ENCODE measurements at regions not wholly inside any gene's neighbourhood (a gene's known extent, or its start where the extent isn't known, plus 50 kb on each side); places are given as distances from the start of the nearest gene placed in this dataset.

DNA sequence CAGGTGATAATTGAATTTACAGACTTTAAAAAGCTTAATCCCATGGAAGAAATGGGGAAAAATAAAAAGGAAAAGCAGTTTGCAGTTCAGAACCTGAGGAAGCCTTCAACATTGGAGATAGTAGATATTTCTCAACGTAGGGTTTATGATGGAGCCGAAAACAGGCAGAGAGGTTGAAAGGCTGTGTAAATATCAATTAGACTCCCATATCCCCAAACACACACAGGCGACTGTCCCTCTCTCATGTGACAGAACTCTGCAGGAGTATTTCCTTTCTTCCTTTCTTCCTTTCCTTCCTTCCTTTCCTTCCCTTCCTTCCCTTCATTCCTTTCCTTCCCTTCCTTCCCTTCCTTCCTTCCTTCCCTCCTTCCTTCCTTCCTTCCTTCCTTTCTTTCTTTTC, 406.5 kb downstream of the LPIN1 start:
- FAIRE-seq (no peak), DNase-seq (ENCODE audit: low spot score in 2 of 2) (no peak)

DNA sequence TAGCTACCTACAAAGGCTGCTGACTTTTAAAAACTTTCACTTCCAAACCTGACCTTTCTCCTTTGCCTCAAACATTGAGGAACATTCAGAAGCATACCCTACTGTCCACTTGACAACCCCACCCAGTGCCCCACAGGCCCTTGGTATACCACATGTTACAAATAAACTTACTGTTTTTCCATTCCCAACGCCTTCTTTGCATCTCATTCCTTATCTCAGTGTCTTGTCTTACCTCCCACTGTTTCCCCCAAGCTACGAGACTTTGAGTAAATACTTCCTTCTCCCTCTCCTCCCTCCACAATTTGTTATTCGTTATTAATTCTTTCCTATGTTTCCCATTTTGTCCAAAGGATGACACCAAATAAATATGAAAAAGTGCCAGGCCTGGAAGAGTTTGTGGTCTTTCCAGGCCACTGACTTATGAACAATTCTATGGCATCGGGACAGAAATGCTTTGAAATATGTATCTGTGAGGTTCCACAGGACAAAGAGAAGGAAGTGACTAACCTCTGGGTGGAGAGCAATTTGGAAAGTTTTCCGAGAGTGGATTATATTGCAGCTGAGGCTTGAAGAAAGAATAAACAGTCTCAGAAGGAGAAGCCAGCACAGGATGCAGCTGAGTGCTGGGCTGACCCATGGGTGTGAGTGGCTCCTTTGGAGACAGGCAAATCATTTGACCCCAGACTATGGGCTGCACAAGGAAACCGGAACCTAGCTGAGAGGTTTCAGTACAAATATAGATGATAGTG, 409.0 kb downstream of the LPIN1 start:
- no peak for FAIRE-seq
- DNase-seq (ENCODE audit: low spot score in 2 of 2): no peak

DNA sequence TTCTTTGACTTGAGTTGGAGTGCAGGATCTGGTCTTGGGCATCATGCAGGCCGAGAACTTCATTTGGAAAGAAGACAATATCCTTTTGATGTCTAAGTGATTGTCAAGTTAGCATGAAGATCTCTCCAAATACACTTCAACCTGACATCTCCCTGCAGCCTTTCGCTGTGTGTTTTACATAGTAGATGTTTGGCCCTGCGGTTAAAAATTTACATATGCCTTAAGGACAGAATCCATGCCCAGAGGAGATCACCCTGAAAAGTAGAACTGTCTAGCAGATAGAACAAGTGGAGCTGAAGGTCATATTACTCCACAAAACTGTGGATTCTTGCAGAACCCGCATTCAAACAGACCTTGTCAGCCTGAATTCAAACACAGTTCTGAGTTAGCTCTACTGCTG, 409.9 kb downstream of the LPIN1 start:
- no peak for FAIRE-seq

DNA sequence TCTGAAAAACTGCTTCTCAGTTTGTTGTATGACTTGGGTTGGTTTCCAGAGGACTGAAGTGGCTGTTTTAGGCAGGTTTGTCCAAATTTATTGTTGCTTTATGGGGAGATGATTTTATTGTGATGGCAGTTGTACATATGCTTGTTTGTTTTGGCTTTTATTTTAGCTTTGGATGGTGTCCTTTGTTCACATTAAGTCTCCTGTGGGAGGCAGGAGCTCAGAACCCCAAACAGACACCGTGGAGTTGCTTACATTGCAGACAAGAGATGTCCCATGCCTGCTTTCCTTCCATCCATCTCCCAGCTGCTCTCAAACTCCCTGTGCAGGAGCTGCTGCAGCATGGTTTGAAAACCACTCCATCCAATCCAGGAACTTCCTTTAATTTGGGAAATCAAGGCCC, 414.7 kb downstream of the LPIN1 start:
- no peak for FAIRE-seq

More for the DNA sequence above, 409.9 kb downstream of the LPIN1 start:
- DNase-seq (ENCODE audit: low spot score in 2 of 2): no peak

DNA sequence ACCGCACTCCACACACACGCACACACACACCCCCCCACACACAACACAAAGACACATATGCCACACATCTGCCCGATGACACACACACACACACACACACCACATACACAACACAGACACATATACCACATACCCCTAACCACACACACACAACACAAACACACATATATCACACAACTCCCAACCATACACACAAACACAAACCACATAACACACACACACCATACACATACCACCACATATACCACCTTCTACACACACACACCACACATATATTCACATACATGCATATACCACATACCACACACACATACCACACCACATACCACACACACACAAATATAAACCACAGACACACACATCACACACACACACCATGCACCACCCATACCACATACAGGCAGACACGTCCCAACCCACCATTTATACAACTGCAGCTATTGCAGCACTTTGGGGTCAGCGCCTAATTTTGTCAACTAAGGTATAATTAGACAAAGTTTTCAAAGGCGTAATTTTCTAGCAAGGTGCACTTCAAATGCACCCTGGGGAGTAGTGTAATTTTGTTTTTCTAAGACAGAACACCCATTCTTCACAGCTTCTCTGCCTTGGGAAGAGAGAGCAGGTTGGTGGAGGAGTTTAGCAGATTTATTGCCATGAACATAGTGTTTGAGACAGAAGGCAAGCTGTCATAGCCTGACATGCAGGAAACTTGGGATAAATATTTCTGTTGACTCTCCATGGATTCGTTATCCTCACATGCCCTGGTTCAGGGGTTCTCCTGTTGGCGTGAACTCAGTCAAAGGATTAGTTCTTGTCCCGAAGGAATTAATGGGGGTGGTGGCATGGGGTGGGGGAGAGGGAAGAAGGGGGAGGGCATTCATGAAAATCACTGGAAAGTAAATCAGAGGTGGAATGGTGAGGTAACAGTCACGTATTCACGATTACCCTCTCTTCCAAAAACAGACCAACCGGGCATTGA, 416.1 kb downstream of the LPIN1 start:
- no peak for FAIRE-seq
- no peak for DNase-seq (ENCODE audit: low spot score in 2 of 2)

More for the DNA sequence above, 414.7 kb downstream of the LPIN1 start:
- no peak for DNase-seq (ENCODE audit: low spot score in 2 of 2)

DNA sequence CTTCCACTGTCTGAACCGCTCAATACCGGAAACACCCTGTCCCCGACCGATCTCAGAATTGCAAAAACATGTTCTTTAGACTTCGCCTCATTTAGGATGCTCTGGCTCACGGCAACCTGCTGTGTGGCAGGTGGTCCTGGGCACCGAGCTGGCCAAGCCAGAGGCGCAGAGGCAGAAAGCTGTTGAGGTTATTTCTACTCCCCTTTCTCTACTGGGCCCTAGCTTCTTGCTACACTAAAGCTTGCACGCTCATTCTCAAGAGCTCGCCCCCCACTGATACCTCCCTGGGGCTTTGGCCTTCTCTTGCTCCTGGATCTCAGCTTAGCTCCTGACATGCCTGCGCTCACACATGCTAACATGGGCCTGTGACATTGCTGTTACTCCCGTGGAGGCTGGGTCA, 417.4 kb downstream of the LPIN1 start:
- FAIRE-seq (no peak), DNase-seq (ENCODE audit: low spot score in 2 of 2) (no peak)

DNA sequence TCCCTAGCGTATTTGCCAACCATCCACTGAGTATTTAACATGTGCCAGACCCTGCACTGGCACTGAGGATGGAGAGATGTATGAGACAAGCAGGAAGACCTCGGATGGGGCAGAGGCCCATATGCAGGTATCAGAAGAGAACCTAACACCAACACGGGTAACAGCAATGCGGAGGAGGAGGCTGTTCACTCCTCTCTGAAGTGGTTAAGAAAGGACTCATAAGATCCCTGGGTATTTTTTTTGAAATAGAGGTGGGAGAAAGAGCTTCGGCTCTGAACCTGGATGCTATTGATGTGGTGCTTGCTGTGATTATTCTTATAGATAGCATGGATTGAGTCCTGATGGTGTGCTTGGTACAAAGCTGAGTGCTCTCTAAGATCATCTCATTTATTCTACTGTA, 418.3 kb downstream of the LPIN1 start:
- DNase-seq (ENCODE audit: low spot score in 2 of 2) (no peak), FAIRE-seq (no peak)

DNA sequence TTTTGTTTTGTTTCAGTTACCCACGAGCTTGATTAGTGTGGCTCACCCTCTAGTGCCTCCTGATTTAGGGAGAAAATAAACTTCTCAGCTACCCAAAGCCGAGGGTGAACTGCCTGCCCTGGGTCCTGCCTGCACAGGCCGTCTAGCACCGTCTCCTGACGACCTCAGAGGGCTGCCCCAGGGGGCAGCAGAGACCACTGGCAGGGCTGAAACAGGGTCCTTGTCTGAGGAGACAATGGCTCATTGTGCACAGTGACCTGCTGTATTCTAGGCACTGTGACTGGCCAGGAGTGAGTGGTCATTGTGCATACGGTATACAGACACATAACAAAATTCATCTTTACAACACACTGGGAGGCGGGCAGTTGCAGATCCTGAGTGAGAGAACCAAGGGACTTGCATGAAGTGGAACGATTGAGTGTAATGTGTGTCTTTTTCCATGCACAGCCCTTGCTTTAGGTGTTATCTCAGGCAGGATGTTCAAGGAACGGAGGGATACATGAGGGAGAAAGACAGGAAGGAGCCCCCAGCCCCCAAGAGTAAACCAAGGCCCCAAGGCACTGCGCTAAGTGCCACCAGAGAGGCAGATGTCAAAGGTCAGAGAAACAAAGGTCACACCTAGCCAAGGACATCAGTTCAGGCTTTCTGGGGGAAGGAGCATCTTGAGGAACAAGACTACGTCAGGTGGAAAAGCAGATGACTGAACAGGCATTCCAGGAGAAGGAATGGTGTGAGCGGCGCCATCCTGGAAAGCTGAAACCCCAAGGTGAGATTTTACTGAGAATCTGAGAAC, 421.3 kb downstream of the LPIN1 start:
- peak; percentile 27 to 28 for DNase-seq (ENCODE audit: low spot score in 2 of 2)
- FAIRE-seq: no peak

DNA sequence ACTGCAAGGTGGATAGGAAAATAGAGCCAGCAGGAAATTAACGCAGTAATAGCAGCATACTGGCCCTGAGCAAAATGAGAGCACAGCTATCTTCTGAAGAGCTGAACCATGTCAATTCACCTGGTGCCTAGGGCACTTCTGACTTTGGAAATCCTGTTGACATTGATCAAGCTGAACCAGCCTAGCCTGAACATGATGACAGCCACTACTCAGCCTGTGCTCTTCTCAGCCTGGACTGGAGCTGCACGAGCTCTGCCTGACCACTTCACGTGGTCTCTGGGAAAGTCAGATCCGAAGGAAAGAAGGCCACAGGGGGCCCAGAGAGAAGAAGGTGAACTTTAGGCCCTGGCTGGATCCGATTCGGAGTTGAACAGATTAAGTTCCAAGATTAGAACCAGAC, 421.9 kb downstream of the LPIN1 start:
- FAIRE-seq: no peak
- no peak for DNase-seq (ENCODE audit: low spot score in 2 of 2)

DNA sequence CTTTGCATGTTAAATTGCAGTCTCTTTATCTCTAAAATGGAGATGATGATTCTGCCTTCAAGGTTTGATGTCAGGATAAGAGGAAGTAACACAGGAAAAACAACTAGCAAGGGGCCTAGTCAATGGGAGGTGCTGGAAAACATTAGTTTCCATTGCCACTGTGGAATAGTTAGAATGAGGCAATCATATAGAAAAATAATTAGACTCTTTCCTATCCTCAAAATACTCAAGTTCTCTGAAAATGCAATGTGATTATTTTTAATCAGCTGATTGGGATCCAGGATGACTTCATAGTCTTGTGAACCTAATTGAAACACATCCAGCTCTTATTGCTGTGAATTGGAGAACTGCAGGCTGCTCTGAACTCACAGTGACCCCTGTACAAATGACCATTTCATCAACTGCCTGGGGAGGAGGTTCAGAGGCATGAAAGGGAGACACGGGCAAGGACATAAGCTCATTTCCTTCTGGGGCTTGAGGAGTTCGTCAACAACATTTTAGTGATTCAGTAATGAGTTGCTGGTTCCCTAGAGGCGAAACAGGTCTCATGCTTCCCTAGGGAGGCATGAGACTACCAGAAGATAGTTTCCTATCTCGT, 422.5 kb downstream of the LPIN1 start:
- peak in 1 of 2 donors; percentile 20 for DNase-seq (ENCODE audit: low spot score in 2 of 2)
- FAIRE-seq: no peak

DNA sequence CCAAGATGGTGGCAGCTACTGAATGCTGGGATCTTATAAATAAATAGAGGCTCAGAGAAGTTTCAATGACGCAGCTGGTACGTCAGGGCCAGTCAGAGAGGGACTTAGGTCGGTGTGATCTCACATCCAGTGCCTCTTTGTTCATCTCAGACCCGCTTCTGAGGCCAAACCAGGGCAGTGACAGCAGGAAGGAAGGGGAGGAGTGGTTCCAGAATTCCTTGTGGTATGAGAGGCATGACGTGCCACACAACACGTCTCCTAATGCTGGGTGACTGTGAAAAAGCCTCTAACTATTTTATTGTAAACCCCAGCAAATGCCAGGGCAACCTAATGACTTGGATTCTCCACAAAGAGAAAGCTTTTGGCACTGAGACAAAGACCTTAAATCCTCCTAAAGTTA, 423.3 kb downstream of the LPIN1 start:
- peak in 1 of 2 donors; percentile 40 for DNase-seq (ENCODE audit: low spot score in 2 of 2)
- FAIRE-seq: no peak

DNA sequence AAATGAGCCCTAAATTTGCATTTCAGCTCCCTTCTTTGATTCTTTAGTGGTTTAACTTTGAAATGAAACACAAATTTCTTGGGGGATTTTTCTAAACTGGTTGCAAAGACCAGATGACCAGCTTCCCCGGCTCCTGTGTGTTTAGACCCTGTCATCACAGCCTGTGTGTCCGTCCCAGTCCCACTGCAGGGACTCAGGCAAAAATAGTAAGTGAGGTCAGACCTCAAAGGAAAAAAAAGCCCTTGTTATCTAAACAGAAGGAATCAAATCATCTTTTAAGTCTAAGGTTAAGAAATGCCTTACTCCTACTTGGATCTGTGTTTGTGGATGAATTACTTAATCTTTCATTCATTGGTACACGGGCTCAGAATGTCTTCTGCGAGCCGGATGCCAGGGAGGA, 423.7 kb downstream of the LPIN1 start:
- no peak for FAIRE-seq
- DNase-seq (ENCODE audit: low spot score in 2 of 2): no peak

DNA sequence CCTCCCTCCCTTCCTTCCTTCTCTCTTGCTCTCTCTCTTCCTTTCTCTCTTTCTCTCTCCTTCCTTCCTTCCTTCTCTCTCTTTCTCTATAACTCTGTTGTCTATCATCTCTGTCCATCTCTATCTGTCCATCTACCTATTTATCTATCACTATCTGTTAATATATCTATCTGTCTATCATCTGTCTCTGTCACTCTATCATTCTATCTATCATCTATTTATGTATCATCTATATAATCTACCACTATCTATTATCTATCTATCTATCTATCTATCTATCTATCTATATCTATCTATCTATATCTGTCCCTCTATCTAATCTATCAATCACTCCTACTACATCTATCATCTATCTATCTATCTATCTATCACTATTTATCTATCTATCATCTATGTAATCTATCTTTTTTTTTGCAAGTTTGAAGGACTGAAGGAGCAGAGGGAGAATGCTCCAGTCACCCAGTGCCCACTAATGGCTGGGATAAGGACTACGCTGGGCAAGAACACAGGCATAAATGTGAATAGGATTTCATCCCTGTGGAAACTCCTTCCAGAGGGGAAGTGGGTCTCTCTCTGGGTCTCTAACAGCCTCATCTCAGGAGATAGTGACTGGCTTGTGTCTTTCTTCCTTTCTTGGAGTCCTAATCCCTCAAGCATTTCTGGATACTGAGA, 427.0 kb downstream of the LPIN1 start:
- DNase-seq (ENCODE audit: low spot score in 2 of 2): no peak
- no peak for FAIRE-seq

DNA sequence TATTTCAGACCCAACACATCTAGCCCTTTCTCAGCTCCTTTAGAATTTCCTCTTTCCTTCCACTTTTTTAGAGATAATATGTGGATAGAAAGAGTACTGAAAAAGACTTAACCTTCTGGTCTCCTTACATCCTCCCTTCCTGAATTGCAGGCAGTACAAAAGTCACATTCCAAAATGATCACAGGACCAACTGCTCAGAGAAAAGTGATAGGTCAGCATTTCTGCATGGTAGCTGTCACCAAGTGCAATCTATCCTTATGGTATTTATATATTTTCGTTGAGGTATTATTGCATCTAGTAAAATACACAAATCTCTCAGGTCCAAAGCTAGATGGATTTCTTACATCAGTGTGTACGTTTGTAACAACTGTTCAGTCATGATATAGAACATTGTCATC, 427.5 kb downstream of the LPIN1 start:
- DNase-seq (ENCODE audit: low spot score in 2 of 2): no peak
- no peak for FAIRE-seq

DNA sequence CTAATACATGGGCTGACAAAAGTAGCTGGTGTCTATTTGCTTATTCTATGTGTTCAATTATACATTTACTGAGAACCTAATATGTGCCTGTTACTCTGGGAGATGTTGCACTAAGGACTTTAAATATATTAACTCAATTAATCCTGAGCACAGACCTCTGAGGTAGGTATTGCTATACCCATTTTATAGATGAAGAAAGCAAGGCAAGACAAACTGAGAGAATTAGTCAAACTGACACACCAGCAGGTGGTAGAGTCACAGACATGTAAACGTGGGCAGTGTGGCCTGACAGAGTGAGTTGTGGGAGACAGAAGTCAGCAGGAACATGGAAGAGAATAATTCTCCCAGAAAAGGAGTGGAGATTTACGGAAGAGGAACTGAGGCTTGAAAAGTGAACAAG, 428.9 kb downstream of the LPIN1 start:
- FAIRE-seq (no peak), DNase-seq (ENCODE audit: low spot score in 2 of 2) (no peak)

DNA sequence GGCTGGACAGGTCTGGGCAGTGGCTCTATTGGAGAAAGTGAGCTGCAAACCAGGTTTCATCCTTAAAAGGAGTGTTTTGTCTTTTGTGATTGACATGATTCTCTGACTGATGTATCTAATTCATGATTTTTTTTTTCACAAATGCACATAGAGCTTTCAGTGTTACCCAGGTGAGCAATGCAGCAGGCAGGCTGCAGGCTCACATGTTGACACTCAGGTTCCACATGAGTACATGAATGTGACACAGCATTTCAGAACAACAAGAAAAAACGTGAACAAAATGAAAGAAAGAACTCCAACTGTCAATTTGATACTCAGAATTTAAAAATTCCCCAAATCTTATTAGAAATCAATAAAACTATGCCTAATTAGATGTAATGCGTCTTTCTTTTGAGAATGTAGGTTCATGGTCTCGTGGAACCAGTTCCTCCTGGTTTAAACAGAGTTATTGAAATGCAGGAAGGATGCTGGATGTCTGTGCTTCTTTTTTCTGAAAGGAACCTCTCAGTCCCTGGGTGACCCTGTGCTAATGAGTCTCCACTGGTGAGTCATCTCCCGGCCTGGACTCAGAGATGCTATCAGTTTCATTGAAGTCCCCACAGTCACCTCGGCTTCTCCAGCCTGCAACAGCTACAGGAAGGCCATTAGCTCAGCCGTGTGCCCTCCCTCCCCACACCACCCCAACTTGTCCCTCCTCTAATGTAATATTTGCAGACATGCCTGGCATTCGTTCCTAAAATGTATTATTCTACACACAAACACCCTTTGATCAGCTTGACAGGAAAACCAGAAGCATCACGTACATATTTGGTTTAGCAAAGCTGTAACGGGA, 430.4 kb downstream of the LPIN1 start:
- FAIRE-seq: no peak
- DNase-seq (ENCODE audit: low spot score in 2 of 2): peak in 1 of 2 donors; percentile 48

DNA sequence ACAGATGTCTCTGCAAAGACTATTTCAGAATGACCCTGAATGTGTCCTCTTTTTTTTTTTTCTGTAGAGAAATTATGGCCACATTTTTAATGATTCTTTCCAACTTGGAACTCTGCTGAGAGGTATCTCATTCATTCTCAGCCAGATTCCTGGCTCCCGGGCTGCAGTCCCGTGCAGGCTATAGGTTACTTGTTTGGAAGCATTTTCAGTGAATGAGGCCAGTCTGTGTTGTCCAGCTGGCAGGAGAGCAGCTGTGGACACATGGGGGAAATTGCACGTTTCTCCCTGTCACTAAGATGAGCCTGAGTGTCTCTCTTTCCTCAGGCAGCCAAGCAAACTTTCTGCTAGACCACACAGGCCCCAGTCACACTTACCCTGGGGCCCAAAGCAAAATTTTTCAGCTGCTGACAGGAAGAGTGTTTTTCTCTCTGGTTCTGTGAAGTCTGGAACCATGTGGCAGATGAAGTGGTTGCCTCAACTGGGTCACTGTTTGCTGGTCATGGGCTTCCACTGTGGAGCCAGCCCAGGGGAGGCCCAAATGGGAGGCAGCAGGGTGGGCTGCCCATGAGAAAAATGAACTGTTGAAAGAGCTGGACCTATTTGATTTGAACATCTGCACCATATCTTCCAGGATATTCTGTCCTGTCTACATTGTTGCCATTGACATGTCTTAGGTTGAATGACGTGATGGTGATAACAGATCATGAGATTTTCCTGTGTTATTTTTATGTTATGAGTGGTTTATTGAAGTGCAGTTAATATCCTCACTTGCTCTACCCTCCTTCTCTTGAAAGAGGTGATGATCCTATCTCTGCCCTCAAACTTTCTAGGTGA, 431.2 kb downstream of the LPIN1 start:
- FAIRE-seq (no peak), DNase-seq (ENCODE audit: low spot score in 2 of 2) (no peak)

All from frontal cortex (tissue), 3 donors.